GM19467 (cell line): ENCODE measurements at regions not wholly inside any gene's neighbourhood (a gene's known extent, or its start where the extent isn't known, plus 50 kb on each side); places are given as distances from the start of the nearest gene placed in this dataset.
"Not testable (repeated sequence)": the region's sequence is repeated elsewhere in the genome, so short reads cannot be mapped to it uniquely, and the experiment has no call there.

ENCODE experiments used
- ATAC-seq: cut with Tn5 transposase; IDR thresholded peaks from one replicate; pipeline ENCODE4 v1.9.1; 2021; ENCODE audit warnings: mild to moderate bottlenecking, moderate library complexity; ENCODE audit not compliant: unreplicated experiment

DNA sequence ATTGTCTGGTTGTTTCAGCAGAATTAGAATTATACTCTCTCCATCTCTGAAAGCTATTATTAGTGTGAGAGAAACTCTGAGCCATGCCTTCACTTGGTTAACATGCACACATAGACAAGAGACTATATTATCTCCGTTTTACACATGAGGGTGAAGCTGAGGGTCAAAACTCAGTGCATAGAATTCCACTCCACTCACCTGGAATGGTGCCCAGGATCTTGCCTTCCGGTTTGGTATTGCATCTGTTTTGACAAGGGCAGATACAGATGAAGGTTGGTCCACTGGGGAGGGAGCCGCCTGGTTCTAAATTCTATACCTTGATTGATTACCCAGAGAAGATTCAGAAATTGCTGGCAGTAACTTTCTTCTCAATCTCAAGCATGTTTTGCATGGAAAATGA, 149.5 kb upstream of the PELI2 start:
- no peak for ATAC-seq

DNA sequence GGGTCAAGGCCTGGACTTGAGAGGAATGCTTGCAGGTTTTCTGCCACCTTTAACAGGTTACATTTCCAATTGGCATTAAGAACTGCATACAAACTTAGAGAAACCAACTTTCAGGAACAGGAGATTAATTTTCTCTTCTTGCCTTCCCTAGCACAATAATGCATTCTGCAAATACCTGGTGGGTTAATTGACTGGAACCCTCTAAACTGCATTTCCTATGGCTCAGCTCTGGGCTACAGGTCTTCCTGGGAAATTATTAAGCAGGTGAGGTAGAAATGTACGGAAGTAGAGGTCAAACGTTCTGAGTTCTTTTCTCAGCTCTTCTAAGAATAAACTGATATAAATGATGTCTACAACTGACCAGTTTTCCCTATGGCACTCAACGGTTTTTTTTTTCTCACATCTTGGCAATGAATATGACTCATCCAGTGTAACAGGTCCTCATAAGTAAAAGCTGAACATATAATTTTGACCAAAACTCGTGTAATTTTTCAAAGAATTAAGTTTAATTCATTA, 144.9 kb upstream of the PELI2 start:
- no peak for ATAC-seq

DNA sequence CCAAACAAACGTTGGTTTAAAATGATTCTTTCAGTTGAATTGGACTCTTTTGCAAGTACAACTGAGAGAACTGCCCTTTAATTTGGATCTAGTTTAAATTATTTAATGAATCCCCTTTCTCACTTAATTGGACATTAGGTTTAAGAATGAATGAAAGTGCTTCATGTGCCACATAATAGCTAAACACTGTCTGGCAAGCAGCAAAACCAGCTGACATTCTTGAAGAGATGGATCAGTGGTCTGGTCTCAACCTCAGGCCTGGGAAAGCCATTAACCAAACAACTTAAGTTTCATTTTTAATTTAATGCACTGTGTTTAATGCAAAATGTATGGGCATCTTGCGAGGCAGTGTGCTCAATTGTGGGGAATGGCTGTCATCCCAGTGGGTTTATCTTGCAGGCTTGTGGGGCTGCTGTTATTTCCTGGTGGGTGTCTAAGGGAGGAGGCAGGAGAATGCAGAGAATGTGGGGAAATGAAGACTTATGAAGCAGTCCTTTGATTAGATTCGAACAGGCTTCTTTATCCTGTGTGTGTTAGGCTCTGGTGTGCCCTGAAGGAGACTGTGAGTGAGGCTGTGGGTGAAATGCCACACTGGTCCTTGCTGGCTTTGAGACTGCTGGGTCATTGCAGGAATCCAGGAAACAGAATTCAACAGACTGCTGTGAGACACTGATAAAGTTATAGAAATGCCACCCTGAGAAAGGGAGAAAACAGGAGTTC, 144.1 kb upstream of the PELI2 start:
- ATAC-seq: no peak

DNA sequence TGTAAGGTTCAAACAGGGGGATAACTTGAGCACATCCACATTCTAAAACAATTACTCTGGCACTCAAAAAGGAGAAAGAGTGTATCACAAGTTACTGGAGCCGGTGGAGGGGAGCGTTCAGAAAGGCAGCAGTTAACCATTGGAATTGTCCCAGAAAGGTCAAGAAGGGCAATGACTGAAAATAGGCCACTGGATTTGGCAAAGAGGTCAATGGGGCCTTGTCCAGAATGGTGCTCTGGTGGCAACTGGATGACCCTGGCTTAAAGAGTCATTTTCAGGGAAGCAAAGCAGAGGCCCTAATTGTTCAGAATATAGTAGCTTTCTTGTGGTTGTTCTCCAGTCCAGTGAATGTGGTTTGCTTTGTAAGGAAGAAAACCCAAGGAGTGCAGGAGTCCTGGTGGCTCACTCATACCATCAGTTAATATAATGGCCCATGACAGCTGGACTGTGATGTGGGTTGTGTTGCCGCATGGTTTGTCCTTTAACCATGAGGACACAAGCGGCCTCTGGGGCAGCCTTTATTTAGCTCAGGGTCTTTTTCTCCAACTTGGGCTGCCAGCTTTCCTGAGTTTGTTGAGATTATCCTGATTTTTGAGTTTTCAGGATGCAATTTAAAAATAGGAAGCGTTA, 142.8 kb upstream of the PELI2 start:
- ATAC-seq: no peak

DNA sequence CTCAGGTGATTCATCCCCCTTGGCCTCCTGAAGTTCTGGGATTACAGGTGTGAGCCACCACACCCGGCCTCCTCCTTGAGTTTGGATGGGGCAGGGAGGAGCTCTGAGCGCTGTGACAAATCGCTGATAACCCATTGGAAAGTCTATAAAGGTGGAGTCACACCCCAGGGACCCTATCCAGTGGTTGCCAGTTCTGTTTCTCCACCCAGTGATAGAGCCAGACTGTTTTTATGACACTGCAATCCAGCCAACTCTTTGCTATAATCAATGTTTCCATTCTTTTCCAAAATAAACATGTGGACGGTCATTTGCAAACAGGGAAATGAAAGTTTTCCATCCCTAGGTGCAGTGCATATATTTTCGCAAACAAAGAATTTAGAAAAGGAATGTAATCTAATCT, 142.0 kb upstream of the PELI2 start:
- ATAC-seq: no peak

DNA sequence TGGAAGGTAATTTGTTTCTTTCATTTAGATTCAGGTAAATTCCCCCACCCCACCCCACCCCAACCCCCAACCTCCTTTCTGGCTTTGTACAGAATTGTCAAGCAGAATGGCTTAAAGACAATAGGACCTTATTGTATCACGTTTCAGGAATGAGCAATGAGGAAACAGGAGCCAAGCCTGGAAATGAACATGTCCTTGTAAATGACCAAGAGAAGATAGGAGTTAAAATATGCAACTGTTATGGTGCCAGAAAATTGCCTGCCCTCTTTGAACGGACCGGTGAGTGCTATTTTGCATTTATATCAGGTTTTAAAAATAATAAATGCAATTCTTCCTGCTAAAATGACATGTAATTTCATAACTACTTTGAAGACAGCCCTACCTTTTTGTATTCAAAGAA, 141.6 kb upstream of the PELI2 start:
- no peak for ATAC-seq

DNA sequence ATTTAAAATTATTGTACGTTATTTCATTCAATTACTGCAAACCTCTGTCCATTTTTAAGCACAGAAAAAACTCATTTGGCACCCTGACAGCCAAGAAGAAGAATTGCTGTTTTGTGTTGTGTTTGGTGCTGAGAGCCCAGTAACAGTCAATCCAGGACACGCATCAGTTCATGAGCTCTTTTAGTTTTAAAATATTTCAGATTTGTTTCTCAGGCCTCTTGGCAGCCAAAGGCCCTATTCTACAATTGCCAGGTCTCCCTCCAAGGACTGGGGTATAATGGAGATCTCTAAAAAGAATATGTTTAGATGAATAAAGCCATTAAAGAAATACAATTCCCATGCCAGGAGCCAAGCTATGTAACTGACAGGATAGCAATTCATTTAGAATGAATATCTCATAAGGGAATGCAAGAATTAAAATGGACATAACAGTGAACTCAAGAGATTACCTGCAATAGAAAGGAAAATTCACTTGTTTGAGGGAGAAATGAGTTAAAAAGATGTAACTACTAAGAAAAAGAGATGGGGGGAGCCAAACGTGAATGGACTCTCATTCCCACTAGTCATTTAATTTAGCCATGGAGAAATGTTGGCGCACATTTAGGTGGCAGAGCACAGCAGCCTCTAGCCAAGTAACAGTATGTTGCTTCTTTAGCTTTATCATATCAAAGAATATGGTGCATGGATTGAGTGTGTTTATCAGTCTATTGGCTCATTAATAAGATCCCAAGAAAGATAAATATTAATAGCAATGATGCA, 140.6 kb upstream of the PELI2 start:
- ATAC-seq: no peak

DNA sequence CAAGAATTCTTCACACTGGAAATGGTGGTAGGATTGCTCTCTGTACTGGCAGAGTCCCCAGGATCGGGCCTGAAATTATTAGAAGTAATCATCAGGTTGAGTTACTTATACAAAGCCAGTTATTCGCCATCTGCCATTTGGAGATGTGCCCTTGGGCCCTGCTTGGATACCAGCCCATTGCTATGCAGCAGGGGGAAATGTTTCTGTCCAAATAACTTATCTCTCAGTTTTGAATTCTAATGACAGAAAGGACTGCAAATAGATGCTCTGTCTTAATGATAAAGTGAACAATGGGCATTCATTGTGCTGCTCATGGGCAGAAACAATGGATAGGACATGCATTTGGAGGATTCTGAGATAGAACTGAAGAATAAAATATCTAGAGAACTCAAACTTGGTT, 139.1 kb upstream of the PELI2 start:
- ATAC-seq: no peak

DNA sequence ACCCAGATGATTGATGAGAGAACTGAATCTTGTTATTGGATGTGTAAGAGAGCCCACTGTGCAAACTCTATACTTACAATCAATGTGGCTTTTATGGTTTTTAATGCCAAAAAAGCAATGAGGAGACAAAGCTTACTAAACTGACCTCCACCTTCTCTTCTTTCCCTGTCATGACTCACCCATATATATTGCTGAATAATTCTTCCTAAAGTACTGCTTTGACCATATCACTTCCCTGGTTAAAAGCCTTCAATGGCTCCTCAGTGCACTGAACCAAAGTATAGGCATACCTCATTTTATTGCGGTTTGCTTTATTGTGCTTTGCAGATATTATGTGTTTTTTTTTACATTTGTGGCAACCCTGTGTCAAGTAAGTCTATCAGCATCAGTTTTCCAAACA, 138.4 kb upstream of the PELI2 start:
- no peak for ATAC-seq

DNA sequence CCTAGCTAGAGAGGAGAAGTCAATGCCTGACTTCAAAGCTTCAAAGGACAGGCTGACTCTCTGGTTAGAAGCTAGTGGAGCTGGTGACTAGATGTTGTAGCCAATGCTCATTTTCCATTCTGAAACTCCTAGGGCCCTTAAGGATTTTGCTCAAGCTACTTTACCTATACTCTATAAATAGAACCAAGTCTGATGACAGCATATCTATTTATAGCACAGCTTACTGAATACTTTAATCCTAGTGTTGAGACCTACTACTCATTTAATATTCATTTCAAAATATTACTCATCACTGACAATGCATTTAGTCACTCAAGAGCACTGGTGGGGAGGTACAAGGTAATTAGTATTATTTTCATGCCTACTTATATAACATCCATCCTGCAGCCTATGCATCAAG, 137.2 kb upstream of the PELI2 start:
- ATAC-seq: no peak

DNA sequence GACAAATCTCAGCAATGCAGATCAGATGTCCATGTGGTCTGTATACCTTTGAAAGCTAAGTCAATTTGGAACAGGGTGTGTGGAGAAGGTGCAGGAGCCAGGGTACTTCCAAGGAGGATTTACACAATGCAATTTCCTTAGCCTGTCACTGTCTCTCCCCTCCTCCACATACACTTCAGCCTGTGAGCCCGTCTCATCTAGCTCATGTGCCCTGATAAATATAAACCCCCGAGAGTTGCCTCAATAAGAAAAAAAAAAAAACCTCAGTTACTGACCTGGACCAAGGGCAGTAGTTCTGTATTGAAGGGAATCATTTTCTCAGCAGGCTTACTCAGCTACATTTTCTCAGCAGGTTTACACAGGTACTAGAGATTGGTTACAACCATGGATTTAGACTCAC, 132.1 kb upstream of the PELI2 start:
- ATAC-seq: no peak

DNA sequence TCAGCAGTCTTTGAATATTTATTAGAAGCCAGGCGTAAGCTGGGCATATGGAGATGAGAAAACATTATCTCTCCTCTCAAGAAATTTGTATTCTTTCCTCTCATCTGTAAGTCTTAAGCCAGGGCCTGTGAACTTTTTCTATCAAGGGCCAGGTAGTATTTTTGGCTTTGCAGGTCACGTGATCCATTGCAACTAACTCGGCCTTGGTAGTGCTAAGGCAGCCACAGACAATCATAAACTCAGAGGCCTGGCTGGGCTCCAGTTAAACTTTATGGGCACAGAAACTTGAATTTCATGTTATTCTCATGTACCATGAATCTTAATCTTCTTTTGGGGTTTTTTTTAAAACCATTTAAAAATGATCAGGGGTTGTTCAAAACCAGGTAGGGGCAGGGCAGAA, 117.4 kb upstream of the PELI2 start:
- ATAC-seq: no peak

DNA sequence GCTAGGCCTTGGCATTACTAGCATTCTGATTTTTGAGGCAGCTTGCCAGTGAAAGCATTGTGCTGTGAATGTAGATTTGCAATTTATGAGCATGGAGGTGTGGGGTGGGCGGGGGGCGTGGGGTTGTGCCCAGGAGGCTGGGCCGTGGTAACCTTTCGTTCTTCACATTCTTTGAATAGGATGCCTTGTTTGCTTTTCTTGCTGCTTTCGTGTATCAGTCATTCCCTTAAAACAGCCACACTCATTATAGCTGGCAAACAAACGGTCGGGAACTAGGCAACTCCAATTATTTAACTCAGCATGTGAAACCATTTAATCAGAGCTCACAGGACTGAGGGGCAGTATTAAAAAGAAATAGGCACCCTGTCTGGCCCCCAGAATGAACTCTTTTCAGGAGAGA, 115.9 kb upstream of the PELI2 start:
- no peak for ATAC-seq

DNA sequence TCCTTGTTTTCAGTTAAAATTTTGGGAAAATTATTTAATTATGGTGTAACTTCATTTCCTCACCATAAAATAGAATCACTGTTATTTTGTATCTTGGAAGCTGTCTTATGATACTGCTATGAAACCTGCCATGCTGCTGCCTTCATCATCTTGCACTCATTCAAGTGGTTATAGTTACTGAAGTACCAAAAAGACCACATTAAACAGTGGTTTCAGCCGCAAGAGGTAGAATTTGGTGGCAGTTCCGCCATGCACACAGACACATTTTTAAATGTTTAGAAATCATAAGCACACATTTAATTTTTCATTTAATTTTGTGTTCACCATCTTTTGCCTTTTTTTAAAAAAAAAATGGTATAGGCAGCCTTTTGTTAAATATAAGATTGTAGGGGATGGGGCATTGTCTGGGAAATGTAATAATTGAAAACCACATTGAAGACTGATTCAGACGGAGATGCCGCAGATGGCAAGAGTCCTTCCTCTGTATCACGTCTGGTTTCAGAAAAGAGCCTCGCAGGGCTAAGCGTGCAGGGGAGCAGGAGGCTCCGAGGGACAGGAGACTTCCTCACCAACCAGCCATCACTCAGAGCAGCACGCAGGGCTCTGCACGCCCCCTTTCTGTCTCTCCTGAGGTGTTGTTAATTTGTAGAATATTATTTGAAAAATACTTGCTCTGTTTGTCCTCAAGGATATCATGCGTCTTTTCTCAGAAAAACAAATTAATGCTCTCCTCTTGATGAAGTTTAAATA, 115.2 kb upstream of the PELI2 start:
- ATAC-seq: peak; percentile 52

DNA sequence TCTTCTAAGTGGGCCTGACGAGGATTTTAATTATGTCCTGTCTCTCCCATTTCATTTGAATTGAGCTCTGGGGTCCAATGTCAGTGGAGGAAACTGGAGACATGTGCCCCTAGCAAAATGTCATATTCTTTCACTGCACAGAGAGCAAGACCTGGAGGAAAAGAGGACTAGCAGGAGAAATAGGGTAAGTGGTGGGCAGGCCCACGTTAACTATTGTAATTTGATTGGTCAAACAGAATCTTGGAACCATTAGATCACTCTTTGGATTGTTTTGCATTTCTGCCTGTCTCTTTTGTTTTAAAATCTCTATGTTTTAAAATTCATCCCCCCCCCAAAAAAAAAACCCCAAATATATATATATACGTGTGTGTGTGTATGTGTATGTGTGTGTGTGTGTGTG, 113.9 kb upstream of the PELI2 start:
- ATAC-seq: no peak

DNA sequence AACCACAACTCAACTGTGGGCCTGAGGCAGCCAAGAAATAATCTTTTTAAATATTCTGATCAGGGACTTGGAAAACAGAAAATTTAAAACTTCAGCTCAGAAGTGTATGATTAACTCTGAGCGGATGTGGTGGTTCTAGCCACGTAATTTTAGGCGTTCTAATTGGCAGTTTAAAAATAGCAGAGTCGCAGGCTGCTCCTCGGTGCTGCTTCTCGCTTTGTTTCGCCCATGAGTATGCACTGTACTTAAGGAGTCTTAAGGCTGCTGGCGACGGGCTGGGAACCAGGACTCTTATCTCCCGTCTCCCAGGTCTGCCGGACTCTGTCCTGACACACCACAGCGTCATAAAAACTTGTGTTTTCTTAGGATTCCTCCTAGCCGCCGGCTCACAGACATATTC, 113.4 kb upstream of the PELI2 start:
- ATAC-seq: peak; percentile 84

DNA sequence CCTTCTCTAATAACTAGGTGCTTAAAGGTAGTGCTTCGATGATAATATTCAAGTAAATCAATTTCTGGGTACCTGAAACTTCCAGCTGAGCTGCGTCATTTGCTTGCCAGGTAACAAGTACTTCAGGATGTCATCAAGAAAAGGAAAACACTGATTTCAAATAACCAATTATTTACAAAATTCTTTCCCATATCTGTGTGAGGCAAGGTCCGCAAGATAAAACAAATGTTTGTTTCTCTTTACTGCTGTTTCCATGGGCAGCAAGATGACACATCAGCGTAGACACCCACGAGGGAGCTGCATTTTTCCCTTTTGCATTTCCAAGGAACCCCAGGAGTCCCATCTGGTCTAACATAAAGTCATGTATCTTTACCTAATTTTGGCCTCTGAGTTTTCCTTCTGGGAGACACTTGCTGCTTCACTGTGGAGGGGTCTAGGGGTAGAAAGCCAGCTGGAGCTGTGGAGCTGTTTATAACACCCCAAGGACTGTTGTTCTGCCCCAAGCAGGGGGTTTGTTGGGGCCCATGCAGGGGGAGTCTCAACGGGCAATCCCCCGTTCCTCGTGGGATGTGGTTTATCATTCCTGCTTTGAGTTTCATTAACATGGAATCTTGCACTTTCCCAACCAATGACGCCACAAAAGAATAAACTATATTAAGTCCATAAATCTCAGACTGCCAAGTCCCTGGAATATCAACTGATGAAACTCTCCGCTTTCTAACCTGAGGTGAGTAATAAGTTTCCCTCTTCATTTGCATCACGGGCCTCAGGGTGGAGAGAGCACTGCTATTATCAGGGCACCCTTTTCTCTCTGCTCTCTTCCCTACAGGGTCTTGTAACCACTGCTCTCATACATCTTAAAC, 112.8 kb upstream of the PELI2 start:
- no peak for ATAC-seq

DNA sequence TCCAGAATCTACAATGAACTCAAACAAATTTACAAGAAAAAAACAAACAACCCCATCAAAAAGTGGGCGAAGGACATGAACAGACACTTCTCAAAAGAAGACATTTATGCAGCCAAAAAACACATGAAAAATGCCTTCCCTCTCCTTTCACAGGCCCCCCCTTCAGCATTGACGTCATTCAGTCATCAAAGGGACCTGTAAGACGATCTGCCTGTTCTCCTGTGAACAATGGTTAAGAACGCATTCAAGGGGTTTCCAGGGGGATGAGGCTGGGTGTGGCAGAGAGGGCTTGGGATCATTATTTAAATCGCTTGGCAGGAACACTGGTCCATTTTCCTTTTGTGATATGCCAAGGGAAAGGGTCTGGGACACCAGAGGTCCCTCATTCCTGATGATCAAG, 110.7 kb upstream of the PELI2 start:
- ATAC-seq: not testable (repeated sequence)

DNA sequence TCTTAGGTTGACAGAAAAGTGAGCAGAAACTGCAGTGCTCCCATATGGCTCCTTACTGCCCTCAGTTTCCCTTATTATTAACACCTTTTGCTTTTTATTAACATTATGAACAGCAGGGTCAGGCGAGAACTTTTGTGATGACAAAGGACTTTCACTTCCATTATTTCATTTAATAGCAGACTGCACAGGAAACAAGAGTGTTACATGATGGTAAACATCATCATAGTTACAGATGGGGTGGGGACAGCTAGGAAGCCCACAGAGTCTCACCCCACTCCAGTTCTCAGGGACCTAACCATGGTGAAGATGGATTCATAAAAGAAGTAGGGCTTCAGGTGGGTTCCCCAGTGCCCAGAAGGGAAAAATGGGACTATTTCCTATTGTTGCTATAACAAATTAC, 110.1 kb upstream of the PELI2 start:
- peak; percentile 36 for ATAC-seq

DNA sequence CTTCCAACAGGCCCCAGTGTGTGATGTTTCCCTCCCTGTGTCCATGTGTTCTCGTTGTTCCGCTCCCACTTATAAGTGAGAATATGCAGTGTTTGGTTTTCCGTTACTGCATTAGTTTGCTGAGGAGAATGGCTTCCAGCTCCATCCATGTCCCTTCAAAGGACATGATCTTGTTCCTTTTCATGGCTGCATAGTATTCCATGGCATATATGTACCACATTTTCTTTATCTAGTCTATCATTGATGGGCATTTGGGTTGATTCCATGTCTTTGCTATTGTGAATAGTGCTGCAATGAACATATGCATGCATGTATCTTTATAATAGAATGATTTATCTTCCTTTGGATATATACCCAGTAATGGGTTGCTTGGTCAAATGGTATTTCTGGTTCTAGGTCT, 109.5 kb upstream of the PELI2 start:
- ATAC-seq: not testable (repeated sequence)
